NCI-H1048 (cell line): ENCODE measurements at regions not wholly inside any gene's neighbourhood (a gene's known extent, or its start where the extent isn't known, plus 50 kb on each side); places are given as distances from the start of the nearest gene placed in this dataset.
"Not testable (repeated sequence)": the region's sequence is repeated elsewhere in the genome, so short reads cannot be mapped to it uniquely, and the experiment has no call there.

Experiments
- DNase-seq: peaks from one replicate; lab custom pipeline; 2025; lab: John Stamatoyannopoulos, UW

DNA sequence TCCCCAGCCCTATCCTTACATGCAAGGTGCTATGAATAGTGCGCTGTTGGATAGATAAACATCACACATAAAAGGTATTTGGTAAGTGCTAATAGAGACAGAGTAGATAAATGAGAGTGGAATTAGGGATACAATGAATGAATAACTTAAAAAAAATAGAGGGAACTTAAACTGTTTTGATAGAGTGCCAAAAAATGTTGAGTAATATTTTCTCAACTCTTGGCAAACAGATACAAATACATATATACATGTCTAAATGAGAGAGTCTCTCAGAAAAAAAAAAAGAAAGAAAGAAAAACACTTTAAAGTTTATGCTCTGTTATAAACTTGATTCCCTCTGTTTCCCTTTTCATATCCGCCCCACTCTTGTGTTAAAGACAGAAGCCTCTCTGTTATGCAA, 667.4 kb downstream of the ROBO2 start:
- no peak for DNase-seq

GRCh38 chr3:77709155-77709554, 669.3 kb downstream of the ROBO2 start:
- no peak for DNase-seq

GRCh38 chr3:77718311-77718710, 678.4 kb downstream of the ROBO2 start:
- DNase-seq, result no peak

GRCh38 chr3:77720460-77720971, 680.6 kb downstream of the ROBO2 start:
- DNase-seq, result no peak

GRCh38 chr3:77726517-77726916, 686.6 kb downstream of the ROBO2 start:
- no peak for DNase-seq

DNA sequence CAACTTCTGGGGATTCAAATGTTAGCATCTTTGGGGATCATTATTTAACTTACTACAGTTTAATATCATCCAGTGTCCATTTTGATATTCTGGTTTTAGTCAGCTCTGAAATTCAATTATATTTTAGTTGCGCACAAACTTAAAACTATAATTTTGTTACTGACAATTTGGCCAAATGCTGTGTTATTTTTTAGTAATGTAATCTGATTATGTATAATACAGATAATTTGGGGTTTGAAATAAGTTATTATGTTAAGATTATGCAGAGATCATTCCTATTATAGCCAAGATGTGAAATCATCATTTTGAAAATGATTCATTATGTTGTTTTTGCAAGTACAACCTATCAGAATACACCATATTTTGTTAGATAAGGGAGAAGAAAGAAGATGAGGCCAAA, 706.1 kb downstream of the ROBO2 start:
- no peak for DNase-seq

GRCh38 chr3:77746892-77747291, 707.0 kb downstream of the ROBO2 start:
- DNase-seq, result no peak

- DNase-seq, result not testable (repeated sequence)
Observed at GRCh38 chr3:77756397-77756975, 716.6 kb downstream of the ROBO2 start.

- DNase-seq, result no peak
Observed at GRCh38 chr3:77772459-77772858, 732.6 kb downstream of the ROBO2 start.

DNA sequence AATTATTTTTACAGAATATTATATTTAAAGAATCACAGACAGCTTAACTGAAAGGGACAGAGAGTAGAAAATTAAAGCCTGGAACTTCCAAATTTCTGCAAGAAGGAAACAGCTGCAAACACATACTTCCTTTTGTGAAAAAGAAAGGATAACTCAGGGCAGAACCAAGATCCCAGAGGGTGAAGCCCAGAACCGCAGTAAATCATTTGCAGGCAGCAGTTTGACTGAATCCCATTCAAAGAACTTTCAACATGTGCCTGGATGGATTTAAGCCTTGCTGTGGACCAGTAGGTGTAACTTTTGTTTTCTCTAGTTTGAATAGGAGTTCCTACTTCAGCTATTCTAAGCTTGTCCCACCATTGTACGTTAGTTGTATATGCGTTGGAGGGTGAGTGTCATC, 733.2 kb downstream of the ROBO2 start:
- no peak for DNase-seq

DNA sequence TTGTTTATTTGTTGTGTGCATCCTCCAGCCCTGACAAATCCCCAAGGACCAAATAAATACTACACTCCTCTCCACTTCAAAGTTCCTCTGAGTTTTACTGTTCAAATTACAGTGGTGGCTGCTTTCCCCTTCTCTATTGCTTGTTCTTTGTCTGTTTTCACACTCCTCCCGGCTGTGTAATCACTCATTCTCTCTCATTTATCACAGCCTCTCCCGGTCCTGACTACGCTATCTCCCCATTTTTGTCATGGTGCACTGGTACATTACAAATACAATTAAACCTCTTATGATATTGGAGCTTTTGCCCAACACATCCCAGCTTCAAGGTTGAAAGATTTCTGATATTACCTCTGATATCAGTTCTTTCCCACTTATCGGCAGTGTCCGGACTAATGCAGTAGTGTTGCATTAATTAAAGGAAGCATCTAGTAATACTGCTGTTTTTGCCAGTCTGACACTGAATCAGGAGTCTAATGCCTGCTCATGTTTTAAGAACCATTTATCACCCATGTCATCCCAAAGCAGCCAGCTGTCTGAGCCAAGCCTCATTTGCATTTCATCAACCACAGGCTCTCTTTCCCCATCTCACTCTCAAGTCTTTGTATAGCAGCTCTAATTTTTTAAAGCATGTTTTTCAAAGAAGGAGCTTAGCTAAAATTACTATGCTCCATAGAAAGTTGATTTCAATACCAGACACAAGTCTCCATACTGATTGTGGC, 740.5 kb downstream of the ROBO2 start:
- DNase-seq, result no peak

GRCh38 chr3:77786216-77786615, 746.3 kb downstream of the ROBO2 start:
- no peak for DNase-seq

- DNase-seq, result no peak
Observed at GRCh38 chr3:77795013-77795412, 755.1 kb downstream of the ROBO2 start.

DNA sequence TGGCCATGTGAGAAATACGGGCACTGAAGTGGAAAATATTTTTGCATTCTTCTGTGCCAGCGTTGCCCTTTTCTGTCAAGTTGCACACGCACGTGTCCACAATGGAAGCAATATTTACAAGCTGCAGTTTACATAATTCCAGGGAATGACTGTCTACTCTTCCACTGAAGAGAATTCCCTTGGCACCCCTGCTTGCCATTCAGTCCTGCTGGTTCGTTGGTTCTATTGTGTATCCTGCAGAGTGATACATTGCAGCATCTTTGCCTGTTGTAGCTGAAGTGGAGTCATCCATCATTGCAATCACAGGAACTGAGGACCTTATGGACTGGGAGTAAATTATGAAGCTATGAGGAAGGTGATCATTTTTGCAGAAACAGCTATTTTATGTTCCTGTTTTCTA, 759.4 kb downstream of the ROBO2 start:
- no peak for DNase-seq

GRCh38 chr3:77800893-77801292, 761.0 kb downstream of the ROBO2 start:
- DNase-seq, result no peak

GRCh38 chr3:77807312-77807711, 767.4 kb downstream of the ROBO2 start:
- DNase-seq, result no peak

DNA sequence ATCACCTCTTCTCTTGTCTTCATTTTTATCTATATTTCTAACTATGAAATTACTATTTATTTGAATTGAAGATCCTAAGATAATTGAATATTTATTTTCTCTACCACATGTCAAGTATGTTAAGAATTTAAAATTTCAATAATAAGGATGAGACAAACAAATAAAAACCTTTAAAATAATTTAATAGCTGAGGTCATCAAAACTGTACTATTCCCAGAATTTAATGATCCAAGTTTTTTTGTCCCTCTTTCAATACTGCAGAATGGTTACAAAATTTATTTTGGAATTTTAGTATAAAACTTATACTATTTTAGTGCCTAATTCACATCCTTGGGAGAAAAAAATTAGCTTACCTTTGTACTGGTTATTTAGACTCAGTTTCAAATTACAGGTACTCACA, 774.9 kb downstream of the ROBO2 start:
- DNase-seq, result no peak

DNA sequence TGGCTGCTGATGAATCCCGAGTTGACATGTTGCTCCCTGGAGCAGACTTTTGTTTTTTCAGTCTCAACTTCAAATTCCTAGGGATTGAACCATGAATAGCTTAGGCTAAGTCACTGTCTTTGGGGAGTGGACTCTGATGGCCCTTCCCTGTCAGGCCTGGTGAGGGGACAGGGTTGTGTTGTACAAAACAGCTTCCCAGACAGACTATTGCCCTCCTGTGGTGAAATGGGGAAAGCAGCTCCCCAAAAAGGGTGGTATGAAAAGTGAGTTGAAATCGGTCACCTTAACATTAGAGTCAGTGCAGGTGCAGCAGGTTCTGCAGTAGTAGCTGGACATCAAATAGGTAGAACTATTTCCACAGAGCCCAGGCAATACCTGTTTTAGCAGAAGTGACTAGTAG, 775.6 kb downstream of the ROBO2 start:
- DNase-seq, result no peak

- DNase-seq, result no peak
Observed at GRCh38 chr3:77816366-77816765, 776.5 kb downstream of the ROBO2 start.

- no peak for DNase-seq
Observed at GRCh38 chr3:77825001-77825827, 785.3 kb downstream of the ROBO2 start.

GRCh38 chr3:77835921-77836320, 796.0 kb downstream of the ROBO2 start:
- DNase-seq, result no peak

- no peak for DNase-seq
Observed at GRCh38 chr3:77837456-77838025, 797.6 kb downstream of the ROBO2 start.

DNA sequence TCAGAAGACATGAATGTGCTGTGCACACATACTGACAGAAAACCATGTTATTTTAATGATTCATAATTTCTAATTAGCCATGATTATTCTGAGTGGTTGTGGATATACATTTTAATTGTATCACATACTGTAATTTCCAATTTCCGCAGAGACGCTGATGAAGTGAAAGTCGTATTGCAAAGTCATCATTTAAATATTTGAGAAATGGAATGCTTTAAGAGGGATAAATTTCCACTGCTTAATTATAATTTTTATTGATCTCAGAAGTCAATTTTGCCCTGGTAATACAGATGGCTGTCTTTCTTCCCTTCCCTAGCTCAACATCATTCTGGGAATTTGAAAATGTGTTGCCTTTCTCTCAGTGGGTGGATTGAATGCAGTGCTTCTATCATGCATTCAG, 819.3 kb downstream of the ROBO2 start:
- no peak for DNase-seq
